Calu3 (cell line): ENCODE measurements at regions not wholly inside any gene's neighbourhood (a gene's known extent, or its start where the extent isn't known, plus 50 kb on each side); places are given as distances from the start of the nearest gene placed in this dataset.

Experiments
- BruUV-seq: library from RNA; stranded (reverse); fragments of 400-500 nt; replicated peaks from 2 replicates; lab custom pipeline; 2021; lab: Mats Ljungman, UMichigan
- CTCF ChIA-PET: fragments of 300-600 bp; sonication (Branson Sonifier 250); formaldehyde crosslinking; loops from one replicate; lab custom pipeline; 2022; ENCODE audit warnings: antibody characterized with exemption; lab: Charles Lee
- DNase-seq: peaks from one replicate; pipeline ENCODE4 v3.0.0; 2022
- H3K27ac Mint-ChIP-seq: one replicate; pipeline ENCODE4 v1.8.0; 2022; ENCODE audit warnings: mixed read lengths; ENCODE audit not compliant: unreplicated experiment
- H3K27me3 Mint-ChIP-seq: one replicate; pipeline ENCODE4 v1.8.0; 2022; ENCODE audit warnings: mixed read lengths; ENCODE audit not compliant: unreplicated experiment
- H3K36me3 Mint-ChIP-seq: one replicate; pipeline ENCODE4 v1.8.0; 2022; ENCODE audit warnings: mild to moderate bottlenecking, moderate library complexity, mixed read lengths; ENCODE audit not compliant: insufficient read depth, unreplicated experiment
- H3K4me1 Mint-ChIP-seq: one replicate; pipeline ENCODE4 v1.8.0; 2022; ENCODE audit warnings: mild to moderate bottlenecking, low read depth, mixed read lengths; ENCODE audit not compliant: unreplicated experiment
- H3K4me3 Mint-ChIP-seq: one replicate; pipeline ENCODE4 v1.8.0; 2022; ENCODE audit warnings: mild to moderate bottlenecking, low read depth, moderate library complexity, mixed read lengths; ENCODE audit not compliant: unreplicated experiment
- H3K9me3 Mint-ChIP-seq: one replicate; pipeline ENCODE4 v1.8.0; 2022; ENCODE audit warnings: low read depth, mixed read lengths; ENCODE audit not compliant: unreplicated experiment
- CTCF ChIP-seq: fragments of 200-600 bp; IDR thresholded peaks from one replicate; pipeline ENCODE4 v1.8.0; 2022; ENCODE audit warnings: antibody characterized with exemption; ENCODE audit not compliant: unreplicated experiment
- intact Hi-C: fragments of 100-400 bp; cut with micrococcal nuclease; formaldehyde crosslinking; loops from one replicate; pipeline ENCODE4 v1.10.0; 2022; ENCODE audit not compliant: unreplicated experiment

- Mint-ChIP-seq H3K4me3 (no peak overlapping the region), H3K36me3 (no peaks in the 10 kb centered on the region), H3K4me1 (no peaks in the 10 kb centered on the region), H3K27me3 (no peaks in the 10 kb centered on the region), H3K9me3 (peaks cover 11% of the 10 kb centered on the region), H3K27ac (no peak overlapping the region)
- no peak for TF ChIP-seq CTCF
- DNase-seq: no peak
- CTCF ChIA-PET: no interaction called here
- intact Hi-C loops: no loop called here
- BruUV-seq: no TSS peak
These were observed 870.0 kb downstream of the LRRIQ3 start for GRCh38 chr1:73327998-73328397.

DNA sequence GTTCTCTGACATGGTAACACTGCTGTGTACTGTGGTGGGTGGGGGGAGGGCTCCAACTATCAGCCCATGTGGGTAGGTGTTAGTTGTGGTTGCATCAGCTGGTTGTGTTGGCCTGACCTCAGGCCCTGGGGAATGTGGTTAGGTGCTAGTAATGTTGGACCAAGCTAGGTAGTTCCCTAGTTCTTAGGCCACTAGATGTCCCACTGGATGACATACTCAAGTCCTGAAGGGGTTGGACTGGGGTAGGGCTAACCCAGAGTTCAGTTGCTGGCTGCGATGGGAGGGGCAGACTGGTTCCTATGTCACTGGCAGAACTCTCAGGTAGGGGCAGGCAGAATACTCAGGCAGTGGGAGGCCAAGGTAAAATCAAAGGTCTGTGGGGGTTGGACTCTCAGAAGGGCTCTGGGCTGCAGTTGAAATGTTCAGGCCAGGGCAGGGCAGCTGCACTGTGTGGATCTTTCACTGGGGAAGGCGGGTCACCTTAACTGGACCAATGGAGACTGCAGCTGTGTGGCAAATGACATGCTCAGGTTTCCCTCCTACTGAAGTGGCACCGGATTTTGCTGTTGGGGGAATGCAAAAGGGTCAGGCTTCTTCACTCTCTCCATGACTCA is 870.7 kb downstream of the LRRIQ3 start:
- no peak for TF ChIP-seq CTCF
- BruUV-seq: no TSS peak
- H3K36me3 Mint-ChIP-seq: no peaks in the 10 kb centered on the region
- no peaks in the 10 kb centered on the region for H3K27me3 Mint-ChIP-seq
- no peak overlapping the region for H3K27ac Mint-ChIP-seq
- DNase-seq: no peak
- H3K4me1 Mint-ChIP-seq: no peaks in the 10 kb centered on the region
- peaks cover 8% of the 10 kb centered on the region for H3K9me3 Mint-ChIP-seq
- intact Hi-C loops: no loop called here
- H3K4me3 Mint-ChIP-seq: no peak overlapping the region
- CTCF ChIA-PET: no interaction called here

- intact Hi-C loops: no loop called here
- no peak for DNase-seq
- CTCF ChIA-PET: no interaction called here
- Mint-ChIP-seq H3K27ac (no peak overlapping the region), H3K27me3 (no peaks in the 10 kb centered on the region), H3K9me3 (peaks cover 5% of the 10 kb centered on the region), H3K4me1 (no peaks in the 10 kb centered on the region), H3K4me3 (no peak overlapping the region), H3K36me3 (no peaks in the 10 kb centered on the region)
- BruUV-seq: no TSS peak
- no peak for TF ChIP-seq CTCF
These were observed 871.3 kb downstream of the LRRIQ3 start for GRCh38 chr1:73326663-73327062.

- CTCF ChIA-PET: no interaction called here
- H3K36me3 Mint-ChIP-seq: no peaks in the 10 kb centered on the region
- H3K9me3 Mint-ChIP-seq: peaks cover 9% of the 10 kb centered on the region
- H3K4me3 Mint-ChIP-seq: no peak overlapping the region
- BruUV-seq: no TSS peak
- TF ChIP-seq CTCF: no peak
- no peaks in the 10 kb centered on the region for H3K4me1 Mint-ChIP-seq
- H3K27me3 Mint-ChIP-seq: no peaks in the 10 kb centered on the region
- no peak for DNase-seq
- H3K27ac Mint-ChIP-seq: no peak overlapping the region
- intact Hi-C loops: no loop called here
These were observed 887.1 kb downstream of the LRRIQ3 start for GRCh38 chr1:73310797-73311381.
